ENCODE measurements at regions not wholly inside any gene's neighbourhood (a gene's known extent, or its start where the extent isn't known, plus 50 kb on each side); places are given as distances from the start of the nearest gene placed in this dataset.

- H3K4me3 Mint-ChIP-seq, result no peak overlapping the region
- H3K4me3 ChIP-seq (ENCODE audit: control extremely low read depth in 1 of 5, extremely low read depth in 1 of 5, insufficient read depth in 1 of 5, low read depth in 2 of 5, low read length in 4 of 5), result no peak overlapping the region
- no peak overlapping the region for H2AFZ ChIP-seq (ENCODE audit: insufficient read depth, low read depth, low read length, poor library complexity, severe bottlenecking)
Measured at GRCh38 chr2:156177654-156178053, 154.9 kb downstream of the NR4A2 start.

DNA sequence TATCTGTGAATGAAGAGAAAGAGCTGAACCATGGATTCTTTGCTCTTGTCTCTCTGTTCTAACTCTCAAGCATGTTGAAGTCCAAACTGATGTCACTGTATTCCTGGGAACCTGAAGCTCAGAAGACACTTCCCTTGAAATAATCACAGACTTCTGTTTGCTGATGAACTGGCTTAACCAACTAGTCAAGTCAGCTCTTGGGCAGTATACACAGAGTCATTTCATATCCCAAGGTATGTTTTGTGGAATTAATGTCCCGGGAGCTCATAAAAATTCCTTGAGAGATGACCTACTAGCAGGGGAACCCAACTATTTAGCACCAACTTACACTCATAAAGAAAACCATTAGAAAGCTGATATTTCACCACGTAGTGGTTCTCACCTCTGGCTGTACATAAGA, 156.6 kb downstream of the NR4A2 start:
- Histone ChIP-seq H3K4me1 (ENCODE audit: control insufficient read depth in 2 of 2, insufficient read depth in 2 of 2, low read length in 2 of 2) (no peaks in the 10 kb centered on the region), H3K9ac (ENCODE audit: low read length) (no peak overlapping the region), H3K79me2 (ENCODE audit: control insufficient read depth, insufficient read depth, low read length) (no peaks in the 10 kb centered on the region), H3K4me3 (ENCODE audit: control extremely low read depth in 1 of 5, extremely low read depth in 1 of 5, insufficient read depth in 1 of 5, low read depth in 2 of 5, low read length in 4 of 5) (no peak overlapping the region), H3K9me3 (ENCODE audit: control extremely low read depth in 1 of 3, control insufficient read depth in 2 of 3, insufficient read depth in 1 of 3, low read length in 2 of 3) (no peaks in the 10 kb centered on the region), H3K27ac (ENCODE audit: low read length in 2 of 2) (no peak overlapping the region), H3K36me3 (replicated peaks in 1 of 2; ENCODE audit: control extremely low read depth in 1 of 2, control insufficient read depth in 1 of 2, extremely low read depth in 1 of 2, insufficient read depth in 2 of 2, low read length in 1 of 2) (no peaks in the 10 kb centered on the region), H4K20me1 (ENCODE audit: control insufficient read depth, insufficient read depth, low read length, poor library complexity, severe bottlenecking) (no peaks in the 10 kb centered on the region), H3K27me3 (replicated peaks in 1 of 4; ENCODE audit: control extremely low read depth in 1 of 4, control insufficient read depth in 3 of 4, insufficient read depth in 4 of 4, low read length in 3 of 4) (no peaks in the 10 kb centered on the region), H2AFZ (ENCODE audit: insufficient read depth, low read depth, low read length, poor library complexity, severe bottlenecking) (no peak overlapping the region), H3K4me2 (replicated peaks; ENCODE audit: low read depth, low read length, poor library complexity, severe bottlenecking) (no peak overlapping the region)
- WGBS (ENCODE audit: insufficient coverage), result no CpG with 5 or more reads among the region's 2 CpGs
- Mint-ChIP-seq H3K27ac (no peak overlapping the region), H3K4me3 (no peak overlapping the region), H3K27me3 (no peaks in the 10 kb centered on the region), H3K4me1 (no peaks in the 10 kb centered on the region), H3K9me3 (ENCODE audit: insufficient read depth) (peaks cover 6% of the 10 kb centered on the region)
- DNase-seq (no peak), ATAC-seq (ENCODE audit: low read depth) (no peak)
- intact Hi-C loops (cut with micrococcal nuclease), result no loop called here
- ChIA-PET POLR2A (no interaction called here), CTCF (no interaction called here)
- no peak for TF ChIP-seq CTCF (IDR thresholded peaks at IDR 0.05)
- no peak for TF ChIP-seq EZH2 (IDR thresholded peaks at IDR 0.05; ENCODE audit: borderline replicate concordance, insufficient read depth, low read depth, low read length, poor library complexity, severe bottlenecking)

More at GRCh38 chr2:156177654-156178053, 154.9 kb downstream of the NR4A2 start:
- Mint-ChIP-seq H3K4me1 (no peaks in the 10 kb centered on the region), H3K27me3 (no peaks in the 10 kb centered on the region), H3K9me3 (ENCODE audit: insufficient read depth) (no peaks in the 10 kb centered on the region), H3K27ac (no peak overlapping the region)
- TF ChIP-seq CTCF (IDR thresholded peaks at IDR 0.05) (no peak), EZH2 (IDR thresholded peaks at IDR 0.05; ENCODE audit: borderline replicate concordance, insufficient read depth, low read depth, low read length, poor library complexity, severe bottlenecking) (no peak)
- DNase-seq (no peak), ATAC-seq (ENCODE audit: low read depth) (no peak)
- no peaks in the 10 kb centered on the region for H3K36me3 ChIP-seq (replicated peaks in 1 of 2; ENCODE audit: control extremely low read depth in 1 of 2, control insufficient read depth in 1 of 2, extremely low read depth in 1 of 2, insufficient read depth in 2 of 2, low read length in 1 of 2)
- H3K9ac ChIP-seq (ENCODE audit: low read length), result no peak overlapping the region
- intact Hi-C loops (cut with micrococcal nuclease), result no loop called here
- no peaks in the 10 kb centered on the region for H3K9me3 ChIP-seq (ENCODE audit: control extremely low read depth in 1 of 3, control insufficient read depth in 2 of 3, insufficient read depth in 1 of 3, low read length in 2 of 3)
- no peaks in the 10 kb centered on the region for H3K27me3 ChIP-seq (replicated peaks in 1 of 4; ENCODE audit: control extremely low read depth in 1 of 4, control insufficient read depth in 3 of 4, insufficient read depth in 4 of 4, low read length in 3 of 4)
- WGBS (ENCODE audit: insufficient coverage), result 100% methylated on average over 1 of the region's 3 CpGs
- H4K20me1 ChIP-seq (ENCODE audit: control insufficient read depth, insufficient read depth, low read length, poor library complexity, severe bottlenecking), result no peaks in the 10 kb centered on the region
- no peak overlapping the region for H3K27ac ChIP-seq (ENCODE audit: low read length in 2 of 2)
- CTCF ChIA-PET, result no interaction called here
- no peak overlapping the region for H3K4me2 ChIP-seq (replicated peaks; ENCODE audit: low read depth, low read length, poor library complexity, severe bottlenecking)
- POLR2A ChIA-PET, result no interaction called here
- no peaks in the 10 kb centered on the region for H3K4me1 ChIP-seq (ENCODE audit: control insufficient read depth in 2 of 2, insufficient read depth in 2 of 2, low read length in 2 of 2)
- no peaks in the 10 kb centered on the region for H3K79me2 ChIP-seq (ENCODE audit: control insufficient read depth, insufficient read depth, low read length)

Data from B cell (primary cell).